ENCODE measurements at regions not wholly inside any gene's neighbourhood (a gene's known extent, or its start where the extent isn't known, plus 50 kb on each side); places are given as distances from the start of the nearest gene placed in this dataset.

GRCh38 chr4:184938871-184939270 is 79.4 kb upstream of the HELT start:
- H3K36me3 Mint-ChIP-seq (ENCODE audit: low read depth): no peaks in the 10 kb centered on the region
- no peak for DNase-seq (ENCODE audit: low read depth, low spot score)
- peaks cover 3% of the 10 kb centered on the region for H3K27me3 Mint-ChIP-seq (ENCODE audit: low read depth)
- TF ChIP-seq CTCF (conservative IDR thresholded peaks at IDR 0.05): no peak
- peaks cover 5% of the 10 kb centered on the region for H3K9me3 Mint-ChIP-seq
- no peak overlapping the region for H3K27ac Mint-ChIP-seq (ENCODE audit: unreplicated experiment)
- H3K4me3 Mint-ChIP-seq: no peak overlapping the region
- no peaks in the 10 kb centered on the region for H3K4me1 Mint-ChIP-seq

DNA sequence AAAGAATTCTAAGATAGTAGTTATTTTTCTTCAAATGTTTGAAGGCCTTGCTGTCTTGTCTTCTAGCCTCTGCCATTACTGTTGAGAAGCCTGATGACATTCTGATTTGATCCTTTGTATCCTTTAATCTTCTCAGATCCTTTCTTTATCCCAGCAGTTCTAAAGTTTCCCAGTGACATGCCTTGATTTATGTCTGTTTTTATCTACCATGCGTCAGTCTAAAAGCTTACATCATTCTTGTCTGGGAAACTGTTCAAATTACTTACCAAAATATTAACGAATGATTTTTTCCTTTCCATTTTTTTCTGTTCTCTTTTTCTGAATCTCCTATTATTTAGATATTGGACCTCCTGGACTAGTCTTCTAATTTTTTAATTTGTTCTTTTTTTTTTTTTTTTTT is 78.3 kb upstream of the HELT start:
- no peak for DNase-seq (ENCODE audit: low read depth, low spot score)
- TF ChIP-seq CTCF (conservative IDR thresholded peaks at IDR 0.05): no peak
- Mint-ChIP-seq H3K27ac (ENCODE audit: unreplicated experiment) (no peak overlapping the region), H3K9me3 (peaks cover 5% of the 10 kb centered on the region), H3K4me3 (no peak overlapping the region), H3K4me1 (no peaks in the 10 kb centered on the region), H3K27me3 (ENCODE audit: low read depth) (peaks cover 3% of the 10 kb centered on the region), H3K36me3 (ENCODE audit: low read depth) (no peaks in the 10 kb centered on the region)

GRCh38 chr4:184940500-184940899 is 77.8 kb upstream of the HELT start:
- DNase-seq (ENCODE audit: low read depth, low spot score): no peak
- Mint-ChIP-seq H3K4me1 (no peaks in the 10 kb centered on the region), H3K27ac (ENCODE audit: unreplicated experiment) (no peak overlapping the region), H3K36me3 (ENCODE audit: low read depth) (no peaks in the 10 kb centered on the region), H3K9me3 (peaks cover 5% of the 10 kb centered on the region), H3K27me3 (ENCODE audit: low read depth) (peaks cover 5% of the 10 kb centered on the region), H3K4me3 (no peak overlapping the region)
- TF ChIP-seq CTCF (conservative IDR thresholded peaks at IDR 0.05): no peak

GRCh38 chr4:184941671-184942418 is 76.4 kb upstream of the HELT start:
- no peak for DNase-seq (ENCODE audit: low read depth, low spot score)
- peaks cover 9% of the 10 kb centered on the region for H3K27me3 Mint-ChIP-seq (ENCODE audit: low read depth)
- H3K36me3 Mint-ChIP-seq (ENCODE audit: low read depth): no peaks in the 10 kb centered on the region
- H3K9me3 Mint-ChIP-seq: peaks cover 5% of the 10 kb centered on the region
- TF ChIP-seq CTCF (conservative IDR thresholded peaks at IDR 0.05): no peak
- H3K4me1 Mint-ChIP-seq: no peaks in the 10 kb centered on the region
- H3K4me3 Mint-ChIP-seq: no peak overlapping the region
- peak overlapping the region; percentile 35 for H3K27ac Mint-ChIP-seq (ENCODE audit: unreplicated experiment)

- no peak for TF ChIP-seq CTCF (conservative IDR thresholded peaks at IDR 0.05)
- Mint-ChIP-seq H3K4me1 (no peaks in the 10 kb centered on the region), H3K27me3 (ENCODE audit: low read depth) (peaks cover 11% of the 10 kb centered on the region), H3K27ac (ENCODE audit: unreplicated experiment) (no peak overlapping the region), H3K9me3 (peaks cover 5% of the 10 kb centered on the region), H3K36me3 (ENCODE audit: low read depth) (no peaks in the 10 kb centered on the region), H3K4me3 (no peak overlapping the region)
- DNase-seq (ENCODE audit: low read depth, low spot score): no peak
Measured at GRCh38 chr4:184942444-184943425, 75.6 kb upstream of the HELT start.
